H54 (cell line): ENCODE measurements at regions not wholly inside any gene's neighbourhood (a gene's known extent, or its start where the extent isn't known, plus 50 kb on each side); places are given as distances from the start of the nearest gene placed in this dataset.
"Not testable (repeated sequence)": the region's sequence is repeated elsewhere in the genome, so short reads cannot be mapped to it uniquely, and the experiment has no call there.

Experiments
- DNase-seq: peaks from one replicate; pipeline ENCODE4 v3.0.0; 2011; ENCODE audit warnings: low spot score, mixed read lengths; ENCODE audit not compliant: insufficient read length
- FAIRE-seq: peaks from 3 replicates; lab custom pipeline; 2011; peaks lifted over from hg19 to GRCh38; lab: Jason Lieb, UNC
- POLR2A ChIP-seq: IDR thresholded peaks from 2 replicates; pipeline ENCODE4 v1.6.1; 2011; ENCODE audit warnings: low read depth, mild to moderate bottlenecking, low read length

- no peak for FAIRE-seq
- DNase-seq, result no peak
- TF ChIP-seq POLR2A, result no peak
Observed at GRCh38 chrX:42047886-42048285, 124.5 kb upstream of the CASK start.

- no peak for FAIRE-seq
- TF ChIP-seq POLR2A, result no peak
- no peak for DNase-seq
Observed at GRCh38 chrX:42028109-42028508, 104.8 kb upstream of the CASK start.

DNA sequence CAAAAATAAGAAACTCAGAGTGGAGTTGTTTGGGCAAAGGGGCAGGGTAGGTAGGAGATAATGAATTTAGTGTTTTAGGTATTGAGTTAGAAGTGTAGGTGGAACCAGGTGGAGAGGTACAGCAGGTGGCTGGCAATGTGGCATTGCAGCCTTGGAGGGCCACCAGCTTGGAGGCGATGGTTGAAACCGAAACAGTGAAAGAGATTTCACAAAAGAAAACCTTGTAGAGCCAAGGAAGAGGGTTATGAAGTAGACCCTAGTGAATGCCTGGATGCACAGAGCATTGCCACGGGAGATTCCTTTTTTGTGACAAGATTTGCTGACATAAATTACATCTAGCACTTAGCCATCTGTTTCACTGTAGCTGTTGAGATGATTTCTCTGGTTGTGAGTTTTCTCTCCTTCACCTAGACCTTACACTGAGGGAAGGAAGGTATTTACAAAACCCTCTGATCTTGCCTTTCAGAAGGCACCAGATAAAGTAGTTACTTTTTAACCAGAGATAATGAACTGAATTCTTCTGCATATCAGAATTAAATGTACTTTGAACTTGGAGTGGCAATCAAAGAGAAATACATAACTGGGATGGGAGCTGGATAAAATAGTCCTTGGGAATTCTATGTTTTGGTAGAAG lies 104.1 kb upstream of the CASK start:
- no peak for DNase-seq
- no peak for TF ChIP-seq POLR2A
- FAIRE-seq, result no peak

- TF ChIP-seq POLR2A, result no peak
- FAIRE-seq (no peak), DNase-seq (no peak)
Observed at GRCh38 chrX:42025861-42026260, 102.5 kb upstream of the CASK start.

- no peak for TF ChIP-seq POLR2A
- no peak for DNase-seq
- FAIRE-seq, result no peak
Observed at GRCh38 chrX:42023122-42023521, 99.8 kb upstream of the CASK start.

DNA sequence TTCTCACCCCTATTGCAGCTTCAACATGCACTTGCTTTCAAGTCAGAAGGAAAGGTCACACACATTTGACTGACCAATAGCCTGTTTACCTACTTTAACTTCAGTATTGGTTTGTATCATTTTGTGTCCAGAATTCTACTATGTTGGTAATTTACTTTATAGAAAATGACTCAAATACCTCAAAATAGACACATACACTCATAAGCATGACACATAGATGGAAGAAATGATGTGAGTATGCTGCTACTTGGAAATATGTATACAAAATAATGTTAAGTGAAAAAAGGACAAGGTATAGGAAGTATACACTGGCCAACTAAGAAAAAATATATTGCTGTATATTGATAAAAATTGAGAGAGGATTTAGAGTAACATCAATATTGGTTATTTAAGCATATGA lies 98.8 kb upstream of the CASK start:
- TF ChIP-seq POLR2A, result no peak
- DNase-seq (no peak), FAIRE-seq (no peak)

DNA sequence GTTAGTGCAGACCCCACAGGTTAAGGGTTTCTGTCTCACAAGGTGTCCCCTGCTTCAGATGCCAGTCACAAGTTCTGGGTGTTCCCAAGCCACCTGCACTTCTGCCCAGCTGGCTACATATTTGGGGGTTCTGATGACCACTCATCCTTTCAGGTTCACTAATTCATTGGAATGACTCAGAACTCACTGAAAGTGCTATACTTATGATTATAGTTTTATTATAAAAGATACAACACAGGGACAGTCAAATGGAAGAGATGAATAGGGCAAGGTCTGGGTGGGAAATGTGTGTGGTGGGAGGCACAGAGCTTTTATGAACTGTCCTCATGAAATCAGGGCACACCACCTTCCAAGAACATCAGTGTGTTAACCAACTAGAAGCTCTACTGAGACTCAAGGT lies 97.7 kb upstream of the CASK start:
- TF ChIP-seq POLR2A, result no peak
- no peak for DNase-seq
- FAIRE-seq, result no peak

DNA sequence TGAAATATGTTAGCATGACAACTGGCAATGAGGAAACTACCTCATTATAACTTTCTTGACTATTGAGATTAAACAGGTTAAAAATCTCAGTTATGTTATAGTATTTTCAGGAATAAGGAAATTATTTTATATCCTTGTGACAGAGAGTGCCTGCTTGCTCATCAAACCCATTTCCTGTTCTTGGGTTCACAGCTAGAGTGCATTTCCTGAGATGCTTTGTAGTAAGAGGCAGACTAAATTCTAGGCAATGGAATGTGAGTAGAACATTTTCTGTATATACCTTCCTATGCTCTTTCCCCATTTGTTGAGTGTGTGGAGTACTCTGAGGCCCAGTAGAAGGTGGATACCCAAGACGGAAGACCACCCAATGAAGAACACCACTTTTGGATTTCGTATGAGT lies 96.9 kb upstream of the CASK start:
- no peak for FAIRE-seq
- DNase-seq, result no peak
- no peak for TF ChIP-seq POLR2A

DNA sequence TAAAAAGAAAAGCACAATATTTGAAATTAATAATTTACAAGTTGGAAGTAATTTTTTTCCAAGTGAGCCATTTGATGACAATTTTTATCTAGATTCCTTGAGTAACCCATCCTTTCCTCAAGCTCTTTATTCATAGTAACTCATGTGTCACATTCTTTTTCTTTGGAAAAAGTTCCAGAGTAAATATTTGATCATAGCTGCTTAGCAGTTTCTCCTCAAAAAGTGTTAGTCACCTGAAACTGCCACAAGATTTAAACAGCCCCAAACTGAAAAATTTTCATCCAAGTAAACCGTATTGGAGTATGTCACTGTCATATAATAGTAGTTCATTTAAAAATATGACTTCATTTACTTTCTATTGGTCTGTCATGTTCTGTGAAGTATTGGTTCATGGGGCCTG lies 94.6 kb upstream of the CASK start:
- FAIRE-seq, result no peak
- no peak for DNase-seq
- TF ChIP-seq POLR2A, result no peak

- no peak for TF ChIP-seq POLR2A
- no peak for DNase-seq
- FAIRE-seq, result no peak
Observed at GRCh38 chrX:42000836-42001235, 77.5 kb upstream of the CASK start.

GRCh38 chrX:41984628-41985027 lies 61.3 kb upstream of the CASK start:
- FAIRE-seq, result no peak
- no peak for DNase-seq
- no peak for TF ChIP-seq POLR2A

DNA sequence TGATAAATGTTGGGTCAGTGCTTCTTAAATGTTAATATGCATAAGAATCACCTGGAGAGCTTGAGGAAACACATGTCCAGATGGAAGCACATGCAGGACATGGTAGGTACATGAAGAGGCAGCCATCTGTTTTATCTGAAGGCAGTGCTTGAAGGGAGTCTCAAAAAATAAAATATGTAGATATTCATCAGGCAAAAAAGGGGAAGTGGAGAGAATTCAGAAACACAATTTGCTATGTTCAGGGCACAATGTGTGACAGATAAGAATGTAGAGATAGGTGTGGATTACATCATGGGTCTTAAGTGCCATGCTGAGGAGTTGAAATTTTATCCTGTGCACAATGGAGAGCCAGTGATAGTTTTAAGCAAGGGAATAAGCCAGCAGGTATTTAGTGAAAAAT lies 59.6 kb upstream of the CASK start:
- FAIRE-seq (no peak), DNase-seq (no peak)
- no peak for TF ChIP-seq POLR2A

DNA sequence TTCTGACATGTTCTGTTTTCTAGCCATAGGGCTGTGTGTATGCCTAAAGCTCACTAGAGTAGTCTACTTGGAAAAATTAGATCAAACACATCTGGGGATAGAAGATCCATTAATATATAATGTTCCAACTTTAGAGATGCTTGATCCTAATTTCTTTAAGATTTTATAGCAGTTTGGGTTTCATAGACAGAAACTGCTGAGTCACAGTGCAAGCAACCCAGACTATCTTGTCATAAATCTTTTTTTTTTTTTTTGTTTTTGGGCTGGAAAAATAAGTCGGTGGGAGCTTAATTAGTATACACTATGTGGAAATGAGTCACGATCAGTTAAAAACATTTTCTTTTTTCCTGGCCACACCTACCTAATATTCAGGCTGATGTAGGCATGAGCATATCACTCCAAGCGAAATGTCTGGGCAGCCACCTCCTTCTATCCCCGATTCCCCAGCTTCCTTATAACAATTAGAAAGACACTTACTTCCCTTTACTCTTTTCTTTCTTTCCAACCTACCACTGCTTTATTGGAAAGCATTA lies 58.2 kb upstream of the CASK start:
- FAIRE-seq (no peak), DNase-seq (no peak)
- TF ChIP-seq POLR2A, result no peak

DNA sequence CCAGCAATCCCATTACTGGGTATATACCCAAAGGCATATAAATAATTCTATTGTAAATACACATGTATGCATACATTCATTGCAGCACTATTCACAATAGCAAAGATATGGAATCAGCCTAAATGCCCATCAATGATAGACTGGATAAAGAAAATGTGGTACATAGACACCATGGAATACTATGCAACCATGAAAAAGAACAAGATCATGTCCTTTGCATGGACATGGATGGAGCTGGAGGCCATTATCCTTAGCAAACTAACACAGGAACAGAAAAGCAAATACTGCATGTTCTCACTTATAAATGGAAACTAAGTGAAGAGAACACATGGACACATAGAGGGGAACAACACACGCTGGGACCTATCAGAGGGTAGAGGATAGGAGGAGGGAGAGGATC lies 51.3 kb upstream of the CASK start:
- FAIRE-seq, DNase-seq: not testable (repeated sequence)

GRCh38 chrX:41973208-41973607 lies 49.9 kb upstream of the CASK start:
- DNase-seq, result no peak

More at GRCh38 chrX:41973208-41973607, 49.9 kb upstream of the CASK start:
- TF ChIP-seq POLR2A, result no peak
- no peak for FAIRE-seq
